T-helper 9 cell (primary cell): ENCODE measurements at regions not wholly inside any gene's neighbourhood (a gene's known extent, or its start where the extent isn't known, plus 50 kb on each side); places are given as distances from the start of the nearest gene placed in this dataset.

Experiments used
- DNase-seq: peaks from one replicate; pipeline ENCODE4 v3.0.0-alpha.2; 2020

DNA sequence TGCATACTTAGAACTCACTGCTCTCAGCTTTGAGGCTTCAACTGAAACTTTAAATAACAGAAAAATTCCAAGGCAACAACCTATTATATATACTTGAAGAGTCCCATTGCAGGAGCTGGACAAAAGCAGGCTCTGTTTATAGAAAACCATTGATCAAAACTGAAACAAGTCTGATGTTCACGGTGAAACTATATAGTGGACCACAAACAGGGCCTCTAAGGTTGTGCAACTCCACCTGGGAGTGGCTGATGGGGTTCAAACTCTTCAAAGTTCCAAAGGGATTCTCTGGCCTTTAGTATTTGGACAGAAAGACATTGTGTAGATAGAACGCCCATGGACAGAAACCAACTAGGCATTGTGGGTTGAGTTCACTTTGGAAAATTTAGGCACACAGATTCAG lies 140.3 kb downstream of the ZC3H11B start:
- DNase-seq: no peak

GRCh38 chr1:219467524-219467923 lies 145.4 kb downstream of the ZC3H11B start:
- no peak for DNase-seq

DNA sequence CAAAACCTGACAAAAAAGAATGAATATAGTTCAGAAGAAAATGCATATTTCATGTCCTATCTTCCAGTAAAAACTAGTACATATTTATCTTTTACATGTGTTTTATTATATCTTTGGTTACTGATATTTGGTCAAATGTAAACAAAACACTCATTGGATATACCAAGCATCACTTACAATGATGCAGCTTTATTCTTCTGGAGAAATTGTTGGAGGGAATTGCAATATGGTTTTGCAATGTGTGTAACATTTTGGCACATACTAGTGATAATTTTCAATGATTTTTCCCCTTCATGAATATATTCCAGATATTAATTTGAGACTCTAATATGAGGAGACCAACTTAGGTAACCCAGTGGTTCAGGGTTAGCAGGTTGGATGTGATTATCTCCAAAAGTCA lies 146.1 kb downstream of the ZC3H11B start:
- DNase-seq: no peak

- DNase-seq: no peak
These were observed 147.5 kb downstream of the ZC3H11B start for GRCh38 chr1:219465212-219466093.

DNA sequence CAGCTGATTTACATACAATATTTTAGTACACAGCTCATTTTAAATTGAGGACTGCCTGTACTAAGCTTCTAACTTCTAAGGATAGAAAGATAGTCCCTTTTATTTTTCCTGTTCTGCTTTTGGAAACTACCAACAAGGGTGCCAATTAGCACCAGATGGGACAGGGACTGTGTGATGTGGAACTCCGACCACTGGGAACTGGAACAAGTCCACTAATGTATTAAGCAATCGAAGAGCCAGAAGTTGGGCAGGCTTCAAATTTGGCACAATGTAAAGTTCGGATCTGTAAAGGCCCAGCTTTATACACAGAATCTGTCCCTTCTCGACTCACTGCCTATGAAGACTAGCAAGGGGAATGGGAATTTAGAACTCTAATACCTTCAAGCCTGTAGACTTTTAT lies 149.3 kb downstream of the ZC3H11B start:
- no peak for DNase-seq

DNA sequence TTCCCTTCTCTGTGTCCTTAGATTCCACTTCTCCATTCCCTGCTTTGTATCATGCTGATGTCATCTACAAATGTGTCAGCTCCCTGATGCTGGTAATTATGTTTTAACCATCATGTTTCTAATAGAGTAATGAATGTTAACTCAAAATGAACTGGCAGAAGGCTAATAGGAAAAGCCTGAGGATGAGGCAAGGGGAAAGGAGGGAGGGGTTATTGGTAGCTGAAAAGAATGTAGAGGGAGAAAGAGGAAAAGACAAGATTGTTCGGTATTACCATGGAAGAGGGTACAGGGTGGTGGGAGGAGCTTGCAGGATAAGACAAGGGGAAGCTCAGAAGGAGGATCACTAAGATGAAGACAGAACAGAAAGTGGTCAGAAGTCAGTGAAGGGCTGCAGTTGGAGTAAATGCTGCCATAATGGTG lies 150.9 kb downstream of the ZC3H11B start:
- DNase-seq: no peak

DNA sequence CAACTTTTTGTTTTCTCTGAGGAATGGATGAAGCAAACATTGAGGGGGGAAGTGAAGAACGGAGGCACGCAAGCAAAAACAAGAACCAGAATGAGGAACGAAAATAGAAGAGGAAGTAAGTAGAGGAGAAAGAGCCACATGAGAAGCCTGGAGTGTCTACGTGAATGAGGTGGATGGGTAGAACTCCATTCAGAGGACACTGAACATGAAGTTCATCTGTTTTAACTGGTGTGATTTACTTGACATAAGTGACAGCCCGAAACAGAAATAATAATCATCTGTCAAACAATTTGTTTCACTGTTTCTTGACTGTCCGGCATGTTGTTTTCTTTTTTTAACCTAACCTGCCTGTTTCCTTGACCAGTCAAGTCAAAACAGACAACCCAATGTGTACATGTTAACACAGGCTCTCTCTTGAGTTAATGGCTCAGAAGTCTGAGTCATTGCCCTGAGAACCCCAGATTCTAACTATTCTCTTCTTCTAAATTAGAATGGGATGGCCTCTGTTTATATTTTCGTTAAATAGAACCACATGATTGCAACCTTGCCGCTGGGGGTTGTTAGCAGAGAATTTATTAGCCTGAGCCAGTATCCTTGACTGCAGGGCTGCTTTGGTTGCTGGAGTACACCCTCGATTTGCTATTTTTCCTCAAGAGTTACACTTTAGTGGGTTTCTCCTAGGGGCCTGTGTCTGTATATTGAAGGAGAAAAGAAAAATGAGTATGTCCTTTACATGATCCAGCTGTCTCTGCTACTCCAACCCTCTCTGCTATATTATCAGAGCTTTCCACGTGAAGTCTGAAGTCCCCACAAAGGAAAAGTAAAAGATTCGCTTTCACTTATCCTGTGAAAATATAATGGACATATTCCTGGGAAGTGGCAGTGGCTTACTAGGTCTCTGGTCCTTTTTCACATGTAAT lies 151.7 kb downstream of the ZC3H11B start:
- no peak for DNase-seq

DNA sequence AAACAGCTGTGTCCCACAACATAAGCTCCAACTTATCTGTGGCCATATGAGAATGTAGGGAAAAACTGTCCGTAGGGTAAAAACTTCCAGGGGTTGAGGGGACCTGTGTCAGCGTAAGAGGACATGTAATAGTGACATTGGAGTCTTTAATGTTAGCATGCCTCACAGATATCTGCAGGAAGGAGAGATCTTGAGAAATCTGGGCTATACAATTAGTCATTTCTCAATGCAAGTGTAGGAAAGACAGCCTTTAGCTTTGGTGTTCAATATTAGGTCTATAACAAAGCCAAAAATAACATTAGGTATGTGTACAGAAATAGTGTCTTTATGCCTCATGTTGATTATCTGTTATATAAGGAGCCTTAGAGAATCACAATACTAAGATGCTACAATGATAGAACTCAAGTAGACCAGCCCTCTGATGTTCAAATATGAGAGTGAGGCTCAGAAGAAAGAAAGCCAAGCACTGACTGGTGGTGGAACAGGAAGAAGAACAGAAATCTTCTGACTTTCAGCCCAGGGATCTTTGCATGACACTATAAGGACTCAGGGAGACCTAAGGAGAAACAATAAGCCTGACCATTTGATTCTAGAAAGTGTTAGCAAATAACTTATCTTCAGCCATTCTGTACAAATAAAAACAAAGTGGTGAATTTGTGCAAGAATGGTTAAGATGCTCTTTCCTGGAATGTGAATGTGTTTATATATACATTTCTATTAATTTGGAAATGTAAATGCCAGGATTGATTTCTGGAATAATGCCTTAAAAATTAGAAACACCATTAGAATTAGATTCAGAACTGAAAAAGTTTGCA lies 152.6 kb downstream of the ZC3H11B start:
- no peak for DNase-seq

DNA sequence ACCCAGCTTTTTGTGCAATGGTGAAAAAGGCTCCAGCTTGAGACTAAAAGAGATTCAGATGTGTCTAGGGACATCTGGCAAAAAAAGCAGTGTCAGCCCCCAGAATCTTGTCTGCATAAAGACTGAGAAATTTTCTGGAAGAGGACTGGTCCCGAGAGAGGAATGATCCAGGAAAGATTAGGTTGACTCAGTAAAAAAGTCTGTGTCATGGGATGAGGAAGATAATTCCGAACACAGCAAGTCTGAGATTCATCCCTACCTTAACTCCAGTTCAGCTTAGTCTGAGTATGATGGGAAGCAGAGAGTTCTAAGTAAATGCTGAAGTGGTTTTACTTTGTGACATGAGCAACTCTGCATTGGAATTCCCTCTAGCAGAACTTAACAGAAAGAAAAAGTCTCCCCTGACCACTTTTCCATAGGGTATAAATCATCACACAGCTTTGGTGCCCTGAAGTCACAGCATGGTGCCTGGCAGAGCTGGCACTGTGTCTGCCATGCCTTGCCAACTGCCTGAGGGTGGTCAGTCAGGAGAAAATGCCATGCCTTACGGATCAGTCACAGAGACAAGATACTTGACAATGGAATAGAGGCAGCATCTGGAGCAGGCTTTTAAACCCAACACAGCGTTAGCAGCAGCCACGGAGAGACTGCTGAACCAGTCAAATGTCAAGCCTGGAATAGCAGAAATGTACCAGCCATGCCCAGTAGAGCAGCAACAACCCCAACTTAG lies 153.4 kb downstream of the ZC3H11B start:
- DNase-seq: no peak

GRCh38 chr1:219446288-219446687 lies 166.6 kb downstream of the ZC3H11B start:
- DNase-seq: no peak

DNA sequence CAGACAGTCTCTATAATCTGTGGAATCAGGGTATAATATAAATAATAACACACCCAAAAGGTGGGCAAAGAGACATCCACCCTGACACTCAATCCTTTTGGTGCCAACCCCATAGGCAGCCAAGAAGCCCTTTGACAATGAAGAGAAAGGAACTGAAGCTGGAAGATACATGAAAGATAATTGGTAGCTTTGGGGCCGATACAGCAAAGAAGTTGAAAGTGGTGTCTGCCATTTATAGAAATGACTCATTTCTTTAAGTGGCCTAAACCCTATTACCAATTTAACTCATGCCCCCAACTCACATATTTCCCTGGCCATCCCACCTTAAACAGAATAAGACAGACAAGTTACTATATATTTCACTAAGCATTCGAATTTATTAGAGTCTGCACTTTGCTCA lies 167.0 kb downstream of the ZC3H11B start:
- DNase-seq: no peak

GRCh38 chr1:219444474-219444873 lies 168.4 kb downstream of the ZC3H11B start:
- no peak for DNase-seq

DNA sequence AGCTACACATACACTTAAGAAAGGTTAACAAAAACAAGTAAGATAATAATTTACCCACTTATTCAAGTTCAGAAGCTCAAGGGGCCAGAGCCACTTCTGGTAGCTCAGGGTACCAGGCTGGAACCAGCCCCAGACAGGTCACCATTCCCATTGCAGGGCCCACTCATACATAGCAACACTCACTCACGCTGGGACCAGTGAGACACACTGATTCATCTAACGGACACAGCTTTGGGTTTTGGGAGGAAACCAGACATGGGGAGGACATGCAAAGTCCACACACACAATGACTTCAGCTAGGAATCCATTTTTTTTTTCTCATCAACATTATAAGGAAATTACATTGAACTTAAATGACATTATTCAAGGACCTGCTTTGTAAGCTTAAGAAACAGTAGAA lies 169.1 kb downstream of the ZC3H11B start:
- no peak for DNase-seq

DNA sequence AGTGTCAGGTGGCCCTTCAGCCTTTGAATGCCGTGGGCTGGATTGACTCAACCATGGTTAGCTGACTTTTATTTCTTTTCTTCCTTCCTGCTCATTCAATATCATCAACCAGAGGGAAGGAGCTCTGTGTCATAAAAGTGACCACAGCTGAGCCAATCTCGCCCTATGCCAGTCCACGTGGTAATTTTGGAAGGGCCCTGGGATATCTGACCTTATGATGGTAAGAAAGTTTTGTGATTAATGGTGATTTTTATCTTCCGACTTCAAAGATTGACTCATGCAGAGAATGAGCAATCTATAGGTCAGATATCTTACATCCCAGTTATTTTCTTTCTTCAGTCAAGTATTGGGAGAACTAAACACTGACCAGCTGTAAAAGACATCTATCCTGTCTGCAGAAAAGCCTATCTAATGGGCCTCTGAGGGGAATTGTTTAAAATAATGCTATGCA lies 170.3 kb downstream of the ZC3H11B start:
- no peak for DNase-seq

GRCh38 chr1:219441884-219442283 lies 171.0 kb downstream of the ZC3H11B start:
- DNase-seq: no peak

DNA sequence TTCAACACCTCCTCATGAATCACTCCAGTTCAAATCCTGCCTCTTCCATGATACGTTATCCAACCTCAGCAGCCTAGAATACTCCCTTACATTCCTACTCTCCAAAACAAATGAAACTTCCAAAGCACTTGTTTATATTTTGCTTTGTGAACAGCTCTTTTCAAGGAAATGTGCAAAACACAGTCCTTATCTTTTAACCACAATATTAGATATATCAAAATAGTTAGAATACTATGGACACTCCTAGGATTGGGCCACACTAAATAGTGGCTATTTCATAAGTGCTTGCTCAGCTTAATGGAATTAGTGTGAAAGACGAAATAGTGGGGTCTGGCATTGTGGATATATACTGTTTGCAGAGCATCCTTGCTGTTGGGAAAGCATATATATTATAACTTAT lies 173.5 kb downstream of the ZC3H11B start:
- no peak for DNase-seq

DNA sequence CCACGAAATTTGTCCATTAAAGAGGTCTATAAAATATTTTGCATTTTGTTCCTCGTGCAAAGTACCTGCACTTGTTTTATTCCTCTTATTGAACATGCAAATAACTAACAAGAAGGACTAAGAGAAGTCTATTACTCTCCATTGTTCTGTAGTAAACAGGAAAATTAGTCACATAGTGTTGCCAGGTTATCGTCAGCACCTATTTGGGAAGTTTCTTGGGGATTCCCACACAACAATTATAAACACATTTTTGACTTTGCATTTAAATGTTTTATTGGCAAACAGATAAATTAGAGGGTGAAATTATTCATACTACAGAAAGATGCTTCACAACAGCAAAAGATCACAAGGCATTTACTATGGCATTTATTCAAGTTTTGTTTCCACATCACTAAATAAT lies 174.5 kb downstream of the ZC3H11B start:
- DNase-seq: no peak

GRCh38 chr1:219434923-219435297 lies 178.0 kb downstream of the ZC3H11B start:
- no peak for DNase-seq

GRCh38 chr1:219434285-219434922 lies 178.5 kb downstream of the ZC3H11B start:
- DNase-seq: no peak

DNA sequence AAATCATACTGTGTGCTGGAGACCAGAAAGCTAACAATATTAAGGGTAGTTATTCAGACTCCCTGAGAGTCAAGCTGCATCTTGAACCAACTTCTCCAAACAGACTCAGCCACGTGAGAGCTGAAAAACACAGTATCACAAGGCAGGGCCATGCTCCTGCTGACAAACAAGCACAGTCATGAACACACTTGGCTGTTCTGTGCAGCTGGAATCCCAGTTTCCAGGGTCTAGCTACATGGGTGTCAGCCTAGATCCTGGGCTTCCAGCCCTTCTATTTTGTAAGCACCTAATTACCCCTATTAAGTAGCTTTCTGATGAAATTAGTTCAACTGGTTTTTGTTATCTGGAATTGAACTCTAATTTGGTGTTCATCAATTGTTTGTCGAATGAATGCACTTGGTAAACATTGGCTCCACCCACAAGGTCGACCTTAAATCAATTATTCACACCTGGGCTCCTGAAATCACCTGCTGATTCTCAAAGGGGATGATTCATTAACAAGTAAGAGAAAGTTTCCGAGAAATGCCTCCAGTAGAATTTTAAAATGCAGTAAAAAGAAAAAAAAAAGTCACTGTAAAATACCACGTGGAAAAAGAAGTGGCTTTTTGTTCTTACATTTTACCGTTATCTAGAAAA lies 179.3 kb downstream of the ZC3H11B start:
- no peak for DNase-seq

DNA sequence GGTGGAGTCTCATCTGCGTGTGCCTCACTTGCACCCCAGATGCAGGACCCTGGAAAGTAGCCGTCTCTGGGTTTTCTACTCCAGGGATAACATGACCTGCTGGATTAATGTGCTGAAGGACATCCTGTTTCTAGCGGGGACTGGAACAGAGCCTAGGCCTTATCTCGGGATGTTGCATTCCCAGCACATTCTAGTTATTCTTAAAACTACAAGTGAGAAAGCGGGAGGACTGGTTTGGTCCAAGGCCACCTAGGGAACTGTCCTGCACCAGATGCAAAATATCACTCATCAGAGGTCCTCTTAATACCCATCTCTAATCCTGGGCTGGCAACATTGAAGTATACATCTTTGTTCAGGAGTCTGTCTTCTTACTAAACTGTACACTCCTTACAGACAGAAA lies 179.9 kb downstream of the ZC3H11B start:
- no peak for DNase-seq
